Activated CD4-positive, alpha-beta T cell treated with anti-CD3 and anti-CD28 coated beads, Interleukin-2, amount 10 ng/mL, durations not matched to agents 24 days and 14 days (primary cell): ENCODE measurements at regions not wholly inside any gene's neighbourhood (a gene's known extent, or its start where the extent isn't known, plus 50 kb on each side); places are given as distances from the start of the nearest gene placed in this dataset.
A peak's percentile ranks its signal among the peaks of the same experiment; 100 is the strongest.

Experiments
- DNase-seq: peaks from one replicate; pipeline ENCODE4 v3.0.0; 2022
- H3K27ac Mint-ChIP-seq: one replicate; pipeline ENCODE4 v1.8.0; 2022; ENCODE audit warnings: mild to moderate bottlenecking, mixed read lengths
- H3K27me3 Mint-ChIP-seq: one replicate; pipeline ENCODE4 v1.8.0; 2022; ENCODE audit warnings: mixed read lengths
- H3K36me3 Mint-ChIP-seq: one replicate; pipeline ENCODE4 v1.8.0; 2022; ENCODE audit warnings: low read depth, mild to moderate bottlenecking, mixed read lengths
- H3K4me1 Mint-ChIP-seq: one replicate; pipeline ENCODE4 v1.8.0; 2021; ENCODE audit warnings: mixed read lengths
- H3K4me3 Mint-ChIP-seq: one replicate; pipeline ENCODE4 v1.8.0; 2022; ENCODE audit warnings: mild to moderate bottlenecking, moderate library complexity, mixed read lengths
- H3K9me3 Mint-ChIP-seq: one replicate; pipeline ENCODE4 v1.8.0; 2021; ENCODE audit warnings: mixed read lengths
- intact Hi-C: fragments of 100-400 bp; cut with micrococcal nuclease; formaldehyde crosslinking; loops from one replicate; pipeline ENCODE4 v1.15.1; 2023

- no peaks in the 10 kb centered on the region for H3K36me3 Mint-ChIP-seq
- no peaks in the 10 kb centered on the region for H3K9me3 Mint-ChIP-seq
- intact Hi-C loops: no loop called here
- no peaks in the 10 kb centered on the region for H3K4me1 Mint-ChIP-seq
- H3K4me3 Mint-ChIP-seq: no peak overlapping the region
- H3K27me3 Mint-ChIP-seq: no peaks in the 10 kb centered on the region
- H3K27ac Mint-ChIP-seq: no peak overlapping the region
- DNase-seq: no peak
Measured at GRCh38 chrX:139234898-139235297, 295.6 kb upstream of the F9 start.

GRCh38 chrX:139224953-139225665, 305.4 kb upstream of the F9 start:
- Mint-ChIP-seq H3K27me3 (no peaks in the 10 kb centered on the region), H3K36me3 (no peaks in the 10 kb centered on the region), H3K4me3 (no peak overlapping the region)

GRCh38 chrX:139222511-139223200, 307.9 kb upstream of the F9 start:
- H3K9me3 Mint-ChIP-seq: no peaks in the 10 kb centered on the region
- H3K27me3 Mint-ChIP-seq: no peaks in the 10 kb centered on the region
- no peaks in the 10 kb centered on the region for H3K36me3 Mint-ChIP-seq
- H3K4me1 Mint-ChIP-seq: no peaks in the 10 kb centered on the region
- H3K27ac Mint-ChIP-seq: no peak overlapping the region
- intact Hi-C loops: no loop called here
- DNase-seq: no peak
- no peak overlapping the region for H3K4me3 Mint-ChIP-seq

More at GRCh38 chrX:139224953-139225665, 305.4 kb upstream of the F9 start:
- no peaks in the 10 kb centered on the region for H3K4me1 Mint-ChIP-seq
- DNase-seq: no peak
- H3K27ac Mint-ChIP-seq: no peak overlapping the region
- H3K9me3 Mint-ChIP-seq: no peaks in the 10 kb centered on the region
- intact Hi-C loops: no loop called here

GRCh38 chrX:139213241-139213709, 317.3 kb upstream of the F9 start:
- no peaks in the 10 kb centered on the region for H3K27me3 Mint-ChIP-seq
- H3K9me3 Mint-ChIP-seq: no peaks in the 10 kb centered on the region
- H3K36me3 Mint-ChIP-seq: no peaks in the 10 kb centered on the region
- H3K4me3 Mint-ChIP-seq: no peak overlapping the region
- intact Hi-C loops: no loop called here
- H3K4me1 Mint-ChIP-seq: no peaks in the 10 kb centered on the region
- DNase-seq: no peak
- H3K27ac Mint-ChIP-seq: no peak overlapping the region

GRCh38 chrX:139211568-139212182, 318.9 kb upstream of the F9 start:
- Mint-ChIP-seq H3K4me3 (no peak overlapping the region), H3K27me3 (peaks cover 5% of the 10 kb centered on the region), H3K27ac (no peak overlapping the region), H3K4me1 (no peaks in the 10 kb centered on the region), H3K9me3 (no peaks in the 10 kb centered on the region), H3K36me3 (no peaks in the 10 kb centered on the region)
- no peak for DNase-seq
- intact Hi-C loops: no loop called here

- no peaks in the 10 kb centered on the region for H3K9me3 Mint-ChIP-seq
- H3K27me3 Mint-ChIP-seq: peaks cover 13% of the 10 kb centered on the region
- DNase-seq: no peak
- intact Hi-C loops: loop anchor here (10.0 kb wide), 1 partner anchor 1295 kb away; the partner anchor contains the start of gene SOX3
- H3K4me3 Mint-ChIP-seq: no peak overlapping the region
- no peaks in the 10 kb centered on the region for H3K36me3 Mint-ChIP-seq
- no peaks in the 10 kb centered on the region for H3K4me1 Mint-ChIP-seq
- no peak overlapping the region for H3K27ac Mint-ChIP-seq
Measured at GRCh38 chrX:139209342-139209741, 321.2 kb upstream of the F9 start.

GRCh38 chrX:139207655-139208054, 322.9 kb upstream of the F9 start:
- H3K36me3 Mint-ChIP-seq: no peaks in the 10 kb centered on the region
- H3K27ac Mint-ChIP-seq: no peak overlapping the region
- DNase-seq: no peak
- intact Hi-C loops: loop anchor here (10.0 kb wide), 1 partner anchor 1297 kb away; the partner anchor contains the start of gene SOX3
- no peak overlapping the region for H3K4me3 Mint-ChIP-seq
- H3K9me3 Mint-ChIP-seq: no peaks in the 10 kb centered on the region
- H3K27me3 Mint-ChIP-seq: peaks cover 20% of the 10 kb centered on the region
- H3K4me1 Mint-ChIP-seq: no peaks in the 10 kb centered on the region

GRCh38 chrX:139206914-139207313, 323.6 kb upstream of the F9 start:
- intact Hi-C loops: loop anchor here (10.0 kb wide), 1 partner anchor 1298 kb away; the partner anchor contains the start of gene SOX3
- Mint-ChIP-seq H3K27me3 (peaks cover 24% of the 10 kb centered on the region), H3K9me3 (no peaks in the 10 kb centered on the region), H3K4me1 (no peaks in the 10 kb centered on the region), H3K27ac (no peak overlapping the region), H3K36me3 (peaks cover 2% of the 10 kb centered on the region), H3K4me3 (no peak overlapping the region)
- DNase-seq: no peak

GRCh38 chrX:139204898-139205667, 325.5 kb upstream of the F9 start:
- intact Hi-C loops: loop anchor here (5.0 to 10.0 kb wide), 2 partner anchors 1300 to 1638 kb away; partner anchors contain the start of genes SOX3 and ZIC3
- no peak for DNase-seq
- Mint-ChIP-seq H3K4me1 (no peaks in the 10 kb centered on the region), H3K4me3 (peak overlapping the region; percentile 54), H3K27me3 (peaks cover 24% of the 10 kb centered on the region), H3K36me3 (peaks cover 2% of the 10 kb centered on the region), H3K27ac (no peak overlapping the region), H3K9me3 (no peaks in the 10 kb centered on the region)

GRCh38 chrX:139204571-139204897, 326.0 kb upstream of the F9 start:
- peak overlapping the region; percentile 54 for H3K4me3 Mint-ChIP-seq
- no peak for DNase-seq
- no peak overlapping the region for H3K27ac Mint-ChIP-seq
- peaks cover 2% of the 10 kb centered on the region for H3K36me3 Mint-ChIP-seq
- no peaks in the 10 kb centered on the region for H3K4me1 Mint-ChIP-seq
- H3K9me3 Mint-ChIP-seq: no peaks in the 10 kb centered on the region
- intact Hi-C loops: loop anchor here (5.0 to 10.0 kb wide), 2 partner anchors 1300 to 1637 kb away; partner anchors contain the start of genes SOX3 and ZIC3
- peaks cover 24% of the 10 kb centered on the region for H3K27me3 Mint-ChIP-seq

GRCh38 chrX:139203651-139204570, 326.6 kb upstream of the F9 start:
- H3K36me3 Mint-ChIP-seq: peaks cover 2% of the 10 kb centered on the region
- intact Hi-C loops: loop anchor here (5.0 to 10.0 kb wide), 2 partner anchors 1301 to 1637 kb away; partner anchors contain the start of genes SOX3 and ZIC3
- no peak for DNase-seq
- peak overlapping the region; percentile 15 for H3K27ac Mint-ChIP-seq
- peaks cover 24% of the 10 kb centered on the region for H3K27me3 Mint-ChIP-seq
- H3K4me3 Mint-ChIP-seq: peak overlapping the region; percentile 54
- no peaks in the 10 kb centered on the region for H3K9me3 Mint-ChIP-seq
- no peaks in the 10 kb centered on the region for H3K4me1 Mint-ChIP-seq

- Mint-ChIP-seq H3K4me1 (no peaks in the 10 kb centered on the region), H3K36me3 (peaks cover 2% of the 10 kb centered on the region), H3K27ac (no peak overlapping the region), H3K4me3 (no peak overlapping the region), H3K9me3 (no peaks in the 10 kb centered on the region), H3K27me3 (peaks cover 24% of the 10 kb centered on the region)
- intact Hi-C loops: loop anchor here (5.0 to 10.0 kb wide), 2 partner anchors 1302 to 1636 kb away; partner anchors contain the start of genes SOX3 and ZIC3
- DNase-seq: no peak
Measured at GRCh38 chrX:139202742-139203420, 327.7 kb upstream of the F9 start.
